Activated effector memory CD4-positive, alpha-beta T cell treated with anti-CD3 and anti-CD28 coated beads, Interleukin-2, amount 50 U/mL, for 16 hours (primary cell): ENCODE measurements at regions not wholly inside any gene's neighbourhood (a gene's known extent, or its start where the extent isn't known, plus 50 kb on each side); places are given as distances from the start of the nearest gene placed in this dataset.
"Not testable (repeated sequence)": the region's sequence is repeated elsewhere in the genome, so short reads cannot be mapped to it uniquely, and the experiment has no call there.

Experiments used
- DNase-seq: peaks from one replicate; pipeline ENCODE4 v3.0.0-alpha.2; 2020

DNA sequence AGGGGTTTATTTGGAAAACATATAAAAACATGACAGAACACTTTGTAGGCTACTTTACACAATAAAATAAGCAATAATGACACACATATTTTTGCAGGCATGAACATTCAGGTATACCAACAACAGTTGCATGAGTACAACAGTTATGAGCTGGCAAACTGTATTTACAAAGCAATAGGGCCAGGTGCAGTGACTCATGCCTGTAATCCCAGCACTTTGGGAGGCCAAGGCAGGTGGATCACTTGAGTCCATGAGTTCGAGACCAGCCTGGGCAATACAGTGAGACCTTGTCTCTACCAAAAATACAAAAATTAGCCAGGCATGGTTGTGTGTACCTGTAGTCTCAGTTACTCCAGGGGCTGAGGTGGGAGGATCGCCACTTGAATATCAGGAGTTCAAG, 101.1 kb downstream of the BMP4 start:
- DNase-seq: no peak

DNA sequence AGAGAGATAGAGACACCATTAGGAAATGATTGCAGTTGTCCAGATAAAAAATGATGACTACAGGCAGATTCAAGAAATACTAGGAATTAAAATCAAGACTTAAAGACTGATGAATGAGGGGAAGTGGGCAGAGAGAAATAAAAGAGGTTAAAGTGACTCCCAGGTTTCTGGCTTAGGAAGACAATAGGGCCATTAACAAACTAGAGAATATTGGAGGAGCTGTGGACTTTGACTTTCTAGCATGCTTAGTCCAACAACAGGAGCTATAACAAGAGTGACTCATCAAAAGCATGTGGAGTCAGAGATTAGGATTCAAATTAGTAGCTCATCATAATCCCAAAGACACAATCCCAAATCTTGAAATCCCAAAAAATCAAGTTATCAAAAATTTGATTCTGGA, 101.5 kb downstream of the BMP4 start:
- DNase-seq: no peak

DNA sequence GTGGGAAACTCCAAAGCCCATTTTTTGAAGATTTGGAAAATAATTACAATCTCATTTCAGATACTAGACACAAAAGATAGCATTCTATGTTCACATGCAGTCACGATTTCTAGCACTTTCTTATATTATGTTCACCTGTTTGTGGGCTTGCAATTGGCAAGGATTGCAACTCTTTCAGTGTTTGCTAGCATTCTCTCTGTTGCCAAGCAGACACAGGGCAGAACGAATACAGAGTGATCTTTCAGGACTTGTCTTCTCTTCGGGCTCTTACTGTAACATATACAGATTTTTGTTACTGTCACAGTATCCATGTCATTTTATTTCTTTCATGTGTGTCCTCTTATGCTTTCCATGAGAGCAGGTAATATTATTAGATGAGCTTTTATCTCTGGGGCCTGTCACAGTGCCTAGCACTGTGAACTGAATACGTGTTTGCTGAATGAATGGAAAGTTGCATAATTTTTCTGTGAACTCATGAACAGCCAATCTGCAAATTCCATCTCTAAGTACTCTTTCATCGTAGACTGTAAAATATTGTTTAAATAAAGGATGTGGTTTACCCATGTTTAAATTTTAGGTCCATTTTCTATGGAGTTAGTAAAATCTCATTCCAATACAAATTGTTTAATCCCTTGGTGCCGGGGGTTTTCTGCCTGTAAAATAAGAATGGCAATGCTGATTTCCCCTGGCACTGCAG, 105.1 kb downstream of the BMP4 start:
- DNase-seq: no peak

DNA sequence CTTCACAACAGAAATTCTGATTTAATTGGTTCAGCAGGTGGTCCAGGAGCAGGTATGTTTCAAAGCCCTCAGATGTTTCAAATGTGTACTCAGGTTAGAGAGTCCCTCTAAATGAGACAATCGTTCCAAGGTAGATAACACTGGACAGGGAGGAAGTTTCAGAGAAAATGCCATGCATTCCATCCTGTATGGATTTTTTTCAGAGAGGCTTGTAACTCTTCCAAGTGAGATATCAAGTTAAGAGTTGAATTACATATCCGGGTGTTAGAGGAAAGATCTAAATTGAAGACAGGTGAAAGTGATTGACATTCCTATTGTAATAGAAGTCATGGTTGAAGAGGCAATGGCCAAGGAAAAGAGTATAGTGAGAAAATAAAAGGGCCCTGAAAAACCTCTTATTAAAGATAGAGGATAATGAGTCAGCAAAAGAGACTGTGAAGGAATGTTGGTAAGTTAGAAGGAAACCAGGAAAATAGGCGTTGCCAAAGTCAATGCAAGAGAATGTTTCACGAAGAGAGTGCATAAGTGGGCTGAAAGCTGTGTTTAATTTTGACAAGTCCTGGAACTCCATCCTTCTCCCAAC, 105.8 kb downstream of the BMP4 start:
- no peak for DNase-seq

DNA sequence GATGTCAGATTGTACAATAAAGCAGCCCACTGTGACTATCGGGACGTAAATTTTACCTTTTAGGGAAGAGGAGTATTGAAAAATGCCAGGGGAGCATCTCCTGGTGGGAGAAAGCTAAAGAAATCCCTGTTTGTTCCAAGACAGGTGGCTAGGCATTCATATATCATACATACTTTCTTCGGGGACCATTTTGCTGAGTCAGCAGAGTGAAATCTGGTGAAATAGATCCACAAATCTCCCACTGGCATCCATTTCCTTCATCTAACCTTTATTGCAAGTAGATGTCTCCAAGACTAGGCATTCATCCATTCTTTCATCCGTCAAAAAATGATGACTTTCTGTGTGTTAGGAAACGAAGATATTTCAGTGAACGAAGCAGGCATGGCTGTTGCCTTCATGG, 107.1 kb downstream of the BMP4 start:
- no peak for DNase-seq

DNA sequence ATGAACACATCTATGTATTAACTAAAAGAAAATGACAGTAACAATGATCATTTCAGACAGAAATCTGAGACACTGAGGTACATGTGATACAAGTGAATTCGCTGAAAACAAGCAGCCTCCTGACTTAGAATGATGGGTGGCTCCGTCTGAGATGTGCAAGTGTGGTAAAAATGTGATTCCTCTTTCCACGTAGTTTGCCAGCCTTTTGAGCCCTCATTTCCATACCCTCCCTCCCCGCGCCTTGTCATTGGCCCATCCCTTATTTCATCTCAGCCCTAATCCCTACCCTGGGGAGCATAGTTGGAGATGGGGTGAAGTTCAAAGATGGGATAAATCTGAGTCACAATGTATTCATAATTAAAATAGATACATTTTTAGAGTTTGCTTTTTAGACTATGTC, 107.8 kb downstream of the BMP4 start:
- no peak for DNase-seq

DNA sequence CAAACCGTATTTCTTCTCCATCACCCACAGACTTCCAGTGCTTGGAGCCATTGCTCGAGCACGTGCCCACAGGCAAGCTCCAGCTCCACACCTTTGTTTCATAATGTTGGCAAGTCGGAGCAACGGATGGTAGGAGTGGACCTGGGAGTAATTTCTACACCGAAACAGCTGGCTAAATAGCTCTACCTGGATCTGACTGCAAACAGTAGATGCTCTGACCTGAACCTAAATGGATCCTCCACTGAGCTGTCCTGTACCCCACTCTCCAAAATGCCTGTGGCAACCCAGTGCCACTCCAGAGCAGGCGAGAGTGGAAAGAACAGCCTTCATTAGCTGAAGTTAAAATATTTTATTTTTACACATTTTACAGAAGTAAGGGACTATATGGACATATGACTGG, 108.7 kb downstream of the BMP4 start:
- DNase-seq: no peak

DNA sequence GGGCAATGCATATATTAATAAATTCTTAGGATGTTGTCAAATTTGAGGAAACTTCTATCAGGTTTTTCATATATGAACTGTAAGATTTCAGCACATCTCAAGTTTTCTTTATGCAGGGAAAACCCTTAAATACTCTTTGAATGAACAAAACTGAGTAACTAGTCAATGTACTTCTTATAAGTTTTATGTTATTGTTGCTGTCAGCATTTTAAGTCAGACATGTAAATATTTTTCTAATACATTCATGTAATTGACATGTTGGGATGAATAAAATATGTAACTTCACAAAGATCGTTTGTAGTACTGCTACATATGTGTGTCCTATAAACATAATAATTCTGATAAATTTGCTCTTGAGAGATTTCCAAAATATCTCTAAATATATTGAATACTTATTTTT, 109.6 kb downstream of the BMP4 start:
- no peak for DNase-seq

DNA sequence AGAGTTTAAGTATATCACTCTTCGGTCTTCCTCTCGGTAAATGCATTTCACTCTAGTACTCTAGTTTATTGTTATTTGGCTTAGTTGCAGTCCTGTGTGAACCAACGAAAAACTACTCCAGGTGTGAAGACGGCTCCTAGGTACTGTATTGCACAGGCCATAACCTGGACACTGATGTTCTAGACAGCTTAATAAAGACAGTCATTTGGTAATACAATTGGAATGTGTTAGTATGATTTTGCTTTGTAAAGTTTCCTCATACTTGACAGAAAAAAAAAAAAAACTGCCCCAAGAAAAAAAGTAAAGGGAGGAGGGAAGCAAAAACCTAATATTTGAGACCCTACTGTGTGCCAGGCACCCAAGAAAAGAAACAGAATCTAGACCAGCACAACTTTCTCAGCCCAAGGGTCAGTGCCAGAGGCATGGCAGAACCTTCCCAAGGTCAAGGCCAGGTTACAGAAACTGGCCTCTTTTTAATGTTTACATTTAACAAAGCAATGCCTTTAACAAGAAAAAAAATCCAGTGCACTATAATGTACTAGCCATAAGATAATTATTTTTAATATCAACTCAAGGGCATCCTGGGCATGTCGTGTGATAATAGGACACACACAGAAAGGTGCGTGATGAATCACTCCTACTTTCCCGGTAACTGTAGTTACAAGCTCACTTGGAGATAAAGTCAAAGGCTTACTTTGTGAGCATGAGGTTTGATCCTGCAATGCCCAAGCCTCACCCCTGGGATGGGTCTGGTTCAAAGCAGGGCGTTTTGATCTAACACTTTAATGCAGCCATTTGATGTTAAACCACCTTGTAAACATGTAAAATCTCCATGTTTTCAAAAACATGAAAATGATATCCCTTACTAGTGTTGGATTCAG, 110.6 kb downstream of the BMP4 start:
- no peak for DNase-seq

DNA sequence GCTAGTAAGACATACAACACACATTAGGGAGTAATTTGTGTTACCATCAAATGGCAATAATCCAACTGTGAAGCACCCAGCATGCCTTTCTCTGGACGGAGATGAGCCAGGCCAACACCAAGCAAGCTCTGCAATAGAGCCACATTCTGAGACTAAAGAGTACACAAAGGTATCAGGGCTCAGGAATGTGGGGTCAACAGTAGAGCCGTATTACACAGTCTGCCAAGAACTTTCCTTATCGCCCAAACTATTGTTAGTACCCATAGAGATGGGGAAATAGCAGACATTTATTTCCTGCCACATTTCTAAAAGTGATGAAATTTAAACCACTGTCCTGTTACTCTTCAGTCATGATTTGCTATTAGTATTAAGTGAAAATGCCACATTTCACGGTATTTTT, 113.7 kb downstream of the BMP4 start:
- DNase-seq: no peak

DNA sequence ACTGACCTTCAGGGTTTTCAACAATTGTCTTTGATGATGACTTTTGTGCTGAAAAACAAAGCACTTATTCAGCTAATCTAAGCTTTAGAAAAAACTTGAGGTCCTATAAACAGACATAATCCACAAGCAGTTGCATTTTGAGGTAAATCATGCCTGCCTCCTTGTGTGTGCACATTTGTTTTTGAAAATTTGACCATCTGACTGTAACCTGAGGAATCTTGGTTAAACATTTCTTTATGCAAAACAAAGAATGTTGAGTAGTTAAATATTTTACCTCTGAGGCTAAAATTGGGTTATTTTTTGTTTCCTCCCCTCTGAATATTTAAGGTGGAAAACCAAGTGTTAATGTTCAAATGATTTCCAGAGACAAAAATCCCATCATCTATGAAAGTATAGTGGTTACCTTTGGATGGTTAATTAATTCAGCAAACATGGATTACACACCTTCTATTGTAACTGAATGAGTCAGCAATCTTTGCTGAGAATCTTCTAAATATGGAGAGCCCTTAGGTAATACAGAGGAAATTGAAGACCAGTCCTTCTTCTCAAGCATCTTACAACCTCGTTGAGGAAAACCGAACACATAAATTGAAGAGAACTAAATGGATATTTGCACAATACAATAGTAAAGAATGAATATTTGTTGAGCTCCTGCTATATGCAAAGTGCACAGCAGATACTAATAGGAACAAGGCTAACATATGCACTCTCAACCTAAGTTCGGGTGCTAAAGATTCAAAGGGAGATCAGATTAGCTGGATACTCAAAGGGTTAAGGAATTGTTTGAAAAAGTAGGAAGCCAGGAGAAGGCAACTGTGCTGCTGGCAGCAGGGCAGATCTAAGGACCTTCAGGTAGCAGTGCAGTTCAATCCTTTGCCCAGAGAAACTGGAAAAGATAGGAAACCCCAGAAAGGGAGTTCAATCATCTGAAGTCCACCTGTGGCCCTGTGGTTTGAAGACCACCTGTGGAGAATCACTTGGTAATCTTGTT, 115.2 kb downstream of the BMP4 start:
- no peak for DNase-seq

DNA sequence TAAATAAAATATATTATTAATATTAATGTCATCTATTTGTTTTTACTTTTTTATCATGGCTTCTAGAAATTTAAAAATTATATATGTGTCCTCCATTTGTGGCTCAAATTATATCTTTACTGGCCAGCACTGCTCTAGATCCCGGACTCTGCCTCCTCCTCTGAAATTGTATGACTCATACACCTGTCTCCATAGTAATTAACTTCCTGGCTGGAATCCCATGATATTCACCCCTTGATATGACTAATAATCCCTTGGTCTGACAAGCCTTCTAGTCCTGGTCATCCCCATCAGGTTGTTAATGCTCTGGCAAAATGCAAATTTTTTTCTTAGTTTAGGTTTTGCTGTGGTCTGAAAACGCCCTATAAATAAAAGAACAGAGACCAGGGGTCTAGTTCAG, 116.2 kb downstream of the BMP4 start:
- DNase-seq: no peak

DNA sequence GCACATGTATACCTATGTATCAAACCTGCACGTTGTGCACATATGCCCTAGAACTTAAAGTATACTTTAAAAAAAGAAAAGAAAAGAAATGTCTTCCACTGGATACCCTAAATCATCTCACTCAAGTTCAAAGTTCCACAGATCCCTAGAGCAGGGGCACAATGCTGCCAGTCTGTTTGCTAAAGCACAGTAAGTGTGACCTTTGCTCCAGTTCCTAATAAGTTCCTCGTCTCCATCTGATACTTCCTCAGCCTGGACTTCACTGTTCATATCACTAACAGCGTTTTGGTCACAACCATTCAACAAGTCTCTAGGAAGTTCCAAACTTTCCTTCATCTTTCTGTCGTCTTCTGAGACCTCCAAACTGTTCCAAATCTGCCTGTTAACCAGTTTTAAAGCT, 118.3 kb downstream of the BMP4 start:
- no peak for DNase-seq

DNA sequence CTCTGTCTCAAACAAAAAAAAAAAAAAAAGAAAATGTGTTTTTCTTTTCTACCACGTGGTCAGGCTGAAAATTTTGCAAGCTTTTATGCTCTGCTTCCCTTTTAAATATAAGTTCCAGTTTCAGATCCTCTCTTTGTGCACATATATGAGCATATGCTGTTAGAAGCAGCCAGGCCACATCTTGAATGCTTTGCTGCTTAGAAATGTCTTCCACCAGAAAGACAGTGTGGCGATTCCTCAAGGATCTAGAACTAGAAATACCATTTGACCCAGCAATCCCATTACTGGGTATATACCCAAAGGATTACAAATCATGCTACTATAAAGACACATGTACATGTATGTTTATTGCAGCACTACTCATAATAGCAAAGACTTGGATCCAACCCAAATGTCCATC, 119.0 kb downstream of the BMP4 start:
- DNase-seq: not testable (repeated sequence)

DNA sequence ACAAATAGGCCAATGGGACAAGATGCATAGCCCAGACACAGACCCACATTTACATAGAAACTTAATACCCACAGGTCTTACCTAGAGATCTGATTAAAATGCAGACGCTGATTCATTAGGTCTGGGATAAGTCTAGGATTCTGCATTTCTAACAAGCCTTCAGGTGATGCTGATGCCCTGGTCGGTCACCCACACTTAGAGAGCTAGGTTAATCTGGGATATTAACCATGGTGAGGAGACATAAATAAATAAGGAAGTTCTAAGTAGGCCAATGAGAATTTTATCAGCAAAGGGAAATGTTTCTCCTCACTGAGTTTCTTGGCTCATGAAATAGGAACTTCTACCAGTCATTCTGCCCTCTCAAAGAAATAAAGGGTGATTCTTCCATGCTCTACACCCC, 120.1 kb downstream of the BMP4 start:
- DNase-seq: no peak

DNA sequence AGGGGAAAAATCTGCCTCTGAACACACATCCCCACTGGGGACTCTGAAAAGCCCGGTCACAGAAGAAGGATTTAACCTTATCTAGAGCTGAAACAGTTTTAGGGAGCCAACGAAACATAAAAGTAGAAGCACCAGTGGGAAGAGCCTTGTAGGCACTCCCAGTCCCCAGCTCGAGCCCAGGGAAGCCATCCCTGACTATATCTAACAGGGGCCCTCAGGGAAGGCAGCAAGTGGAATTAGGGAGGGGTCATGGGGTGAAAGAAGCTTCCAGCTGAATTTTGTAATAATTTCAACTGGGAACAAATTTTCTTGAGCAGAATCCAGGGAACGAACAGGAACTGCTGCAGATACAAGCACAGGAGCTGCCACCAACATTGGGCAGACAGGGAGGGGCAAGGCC, 127.8 kb downstream of the BMP4 start:
- DNase-seq: no peak

DNA sequence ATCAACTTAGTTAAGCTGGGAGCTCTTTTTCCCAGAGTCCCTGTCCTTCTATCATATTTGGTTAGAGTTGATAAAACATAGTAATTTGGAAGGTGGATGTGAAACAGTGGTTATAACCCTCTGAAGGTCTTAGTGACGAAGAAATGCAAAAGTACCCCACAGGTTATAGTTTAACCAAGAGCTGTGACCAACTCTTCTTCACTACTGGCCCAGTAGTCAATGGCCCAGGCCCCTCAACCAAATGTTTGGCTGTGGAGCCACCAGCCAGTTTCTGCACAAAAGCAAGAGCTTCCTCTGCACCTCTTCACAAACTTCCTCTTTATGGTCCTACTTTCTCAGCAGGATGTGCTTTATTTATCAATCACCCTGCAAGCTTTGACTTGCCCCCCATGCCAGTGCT, 132.6 kb downstream of the BMP4 start:
- DNase-seq: no peak

DNA sequence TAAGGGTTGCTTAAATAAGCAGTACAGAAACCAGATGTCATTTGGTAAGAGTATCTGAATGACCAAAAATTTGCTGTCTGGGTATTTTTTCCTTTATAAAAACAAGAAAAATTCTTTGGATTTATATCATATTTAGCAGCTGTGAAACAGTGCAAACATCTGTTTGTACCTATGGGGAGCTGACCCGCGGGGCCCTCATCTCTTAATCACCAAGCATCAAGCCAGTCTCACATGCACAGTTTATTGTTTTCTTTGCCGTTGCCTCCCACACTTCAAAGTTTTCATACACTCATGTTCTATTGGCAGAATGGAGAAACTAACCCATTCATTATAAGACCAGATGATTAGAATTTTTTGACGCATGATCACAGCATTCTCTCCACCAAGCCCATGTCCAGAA, 142.2 kb downstream of the BMP4 start:
- DNase-seq: no peak

DNA sequence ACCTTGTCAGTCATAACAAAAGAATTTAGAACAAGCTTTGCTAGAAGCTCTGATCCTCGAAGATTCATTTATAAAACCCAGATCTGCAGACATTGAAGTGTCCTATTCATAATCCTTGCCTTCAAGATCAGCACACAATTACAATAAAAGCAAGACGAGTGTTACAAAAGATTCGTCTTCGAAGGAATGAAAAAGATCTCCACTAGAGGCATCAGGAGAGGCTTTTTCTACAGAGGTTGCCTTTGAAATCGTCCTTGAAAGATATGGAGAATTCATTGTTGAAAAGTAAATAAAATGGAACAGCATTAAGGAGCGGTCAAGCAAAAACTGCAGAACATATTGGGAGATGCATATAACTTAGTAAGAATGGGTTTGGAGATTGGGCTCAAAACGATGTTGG, 146.4 kb downstream of the BMP4 start:
- no peak for DNase-seq

DNA sequence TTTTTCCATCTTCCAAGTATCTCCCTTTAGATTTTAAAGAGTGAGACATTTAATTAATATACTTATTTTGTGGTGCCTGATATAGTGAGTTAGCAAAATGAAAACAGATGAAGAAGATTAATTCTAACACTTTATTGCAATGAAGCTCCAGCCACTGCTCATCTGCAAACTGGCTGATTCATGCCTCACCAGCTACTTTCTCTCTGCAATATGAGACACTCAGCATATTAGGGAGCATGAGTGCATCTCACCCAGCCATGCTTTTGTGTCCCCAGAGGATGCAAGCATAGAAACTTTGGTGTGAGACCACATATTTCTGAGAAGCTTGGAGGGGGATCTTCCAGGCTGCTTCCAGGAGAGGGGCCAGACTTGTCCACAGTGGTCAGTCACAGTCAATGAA, 148.6 kb downstream of the BMP4 start:
- no peak for DNase-seq

DNA sequence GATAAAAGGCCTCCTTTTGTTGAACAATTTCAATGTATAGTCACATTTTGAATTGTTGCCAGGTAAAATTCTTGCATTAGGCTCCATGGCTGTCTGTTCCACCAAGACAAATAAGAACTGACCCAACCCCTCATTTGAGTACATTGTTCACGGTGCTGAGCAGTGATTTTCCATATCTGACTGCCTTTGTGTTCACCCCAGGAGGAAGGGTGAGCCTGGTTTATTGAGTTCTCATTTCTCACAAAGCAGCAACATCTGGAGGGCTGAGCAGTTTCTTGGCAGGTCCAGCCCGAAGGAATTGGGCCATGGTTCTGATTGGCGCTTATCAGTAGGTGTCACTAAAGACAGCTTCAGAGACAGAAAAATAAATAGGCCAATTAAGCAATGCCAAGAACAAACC, 149.1 kb downstream of the BMP4 start:
- no peak for DNase-seq

DNA sequence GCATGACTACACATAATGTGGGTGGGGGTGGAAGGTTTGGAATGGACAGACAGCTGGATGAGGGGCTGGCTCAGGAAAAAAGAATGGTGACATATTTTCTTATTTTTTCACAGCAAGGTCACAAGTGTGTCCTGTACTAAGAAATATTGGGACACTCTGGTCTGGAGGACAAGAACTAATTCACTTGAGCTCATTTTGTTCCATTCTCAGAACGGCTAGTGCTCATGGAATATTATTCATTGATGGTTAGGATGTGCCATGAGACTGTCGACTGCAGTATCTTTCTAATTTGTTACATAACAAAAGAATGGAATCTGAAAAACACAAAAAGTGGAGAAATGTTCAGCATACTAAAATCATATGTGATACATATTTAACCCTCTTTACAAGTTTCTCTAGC, 149.5 kb downstream of the BMP4 start:
- no peak for DNase-seq

DNA sequence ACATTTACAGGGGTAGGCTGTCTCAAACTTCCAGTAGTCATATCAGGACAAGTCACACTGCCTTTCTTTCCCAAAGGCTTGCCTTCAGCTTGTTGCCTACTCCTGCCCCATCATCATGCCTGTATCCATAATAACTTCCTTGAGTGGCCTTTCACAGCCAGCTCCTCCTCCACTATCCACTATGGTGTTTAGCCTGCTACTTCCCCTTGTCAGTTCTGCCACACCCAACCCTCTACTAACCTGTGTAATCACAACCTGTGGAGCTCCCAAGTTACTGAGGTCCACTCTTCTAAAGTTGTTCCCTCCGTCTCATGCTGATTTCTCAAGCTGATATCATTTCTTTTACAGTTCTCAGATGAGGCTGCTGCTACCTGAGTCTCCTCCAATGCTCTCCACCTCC, 159.9 kb downstream of the BMP4 start:
- DNase-seq: no peak
